ENCODE measurements at regions not wholly inside any gene's neighbourhood (a gene's known extent, or its start where the extent isn't known, plus 50 kb on each side); places are given as distances from the start of the nearest gene placed in this dataset.

GRCh38 chr1:163826500-163826899 is 504.7 kb downstream of the NUF2 start:
- TF ChIP-seq, protein P1, sequence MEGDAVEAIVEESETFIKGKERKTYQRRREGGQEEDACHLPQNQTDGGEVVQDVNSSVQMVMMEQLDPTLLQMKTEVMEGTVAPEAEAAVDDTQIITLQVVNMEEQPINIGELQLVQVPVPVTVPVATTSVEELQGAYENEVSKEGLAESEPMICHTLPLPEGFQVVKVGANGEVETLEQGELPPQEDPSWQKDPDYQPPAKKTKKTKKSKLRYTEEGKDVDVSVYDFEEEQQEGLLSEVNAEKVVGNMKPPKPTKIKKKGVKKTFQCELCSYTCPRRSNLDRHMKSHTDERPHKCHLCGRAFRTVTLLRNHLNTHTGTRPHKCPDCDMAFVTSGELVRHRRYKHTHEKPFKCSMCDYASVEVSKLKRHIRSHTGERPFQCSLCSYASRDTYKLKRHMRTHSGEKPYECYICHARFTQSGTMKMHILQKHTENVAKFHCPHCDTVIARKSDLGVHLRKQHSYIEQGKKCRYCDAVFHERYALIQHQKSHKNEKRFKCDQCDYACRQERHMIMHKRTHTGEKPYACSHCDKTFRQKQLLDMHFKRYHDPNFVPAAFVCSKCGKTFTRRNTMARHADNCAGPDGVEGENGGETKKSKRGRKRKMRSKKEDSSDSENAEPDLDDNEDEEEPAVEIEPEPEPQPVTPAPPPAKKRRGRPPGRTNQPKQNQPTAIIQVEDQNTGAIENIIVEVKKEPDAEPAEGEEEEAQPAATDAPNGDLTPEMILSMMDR (conservative IDR thresholded peaks at IDR 0.05), result no peak
- TF ChIP-seq ZFX (IDR thresholded peaks at IDR 0.05), result no peak
